ENCODE measurements at regions not wholly inside any gene's neighbourhood (a gene's known extent, or its start where the extent isn't known, plus 50 kb on each side); places are given as distances from the start of the nearest gene placed in this dataset.

GRCh38 chr7:71077743-71078476 is 54.0 kb upstream of the GALNT17 start:
- TF ChIP-seq CTCF (IDR thresholded peaks at IDR 0.05) (no peak), POLR2A (IDR thresholded peaks at IDR 0.05) (no peak), EP300 (IDR thresholded peaks at IDR 0.05) (no peak)
